Muscle of leg (tissue), 3 donors: ENCODE measurements at regions not wholly inside any gene's neighbourhood (a gene's known extent, or its start where the extent isn't known, plus 50 kb on each side); places are given as distances from the start of the nearest gene placed in this dataset.
A peak's percentile ranks its signal among the peaks of the same experiment; 100 is the strongest.
"Not testable (repeated sequence)": the region's sequence is repeated elsewhere in the genome, so short reads cannot be mapped to it uniquely, and the experiment has no call there.

ENCODE experiments used
- DNase-seq: peaks from one replicate; pipeline ENCODE4 v3.0.0; 2013
- H3K27ac ChIP-seq: one replicate; pipeline ENCODE4 v1.5.1; 2013; ENCODE audit warnings: mild to moderate bottlenecking, low read length, control low read depth
- H3K27me3 ChIP-seq: one replicate; pipeline ENCODE4 v1.6.1; 2013; ENCODE audit warnings: low read length; ENCODE audit not compliant: control insufficient read depth, insufficient read depth
- H3K36me3 ChIP-seq: one replicate; pipeline ENCODE4 v1.6.1; 2013; ENCODE audit warnings: low read length; ENCODE audit not compliant: control insufficient read depth, insufficient read depth
- H3K4me1 ChIP-seq: one replicate; pipeline ENCODE4 v1.6.1; 2013; ENCODE audit warnings: low read length; ENCODE audit not compliant: control insufficient read depth, insufficient read depth
- H3K4me3 ChIP-seq: one replicate; pipeline ENCODE4 v1.5.1; 2013; ENCODE audit warnings: low read length, control low read depth
- H3K9me3 ChIP-seq: replicated peaks from 2 replicates; pipeline ENCODE4 v1.6.1; 2013; ENCODE audit warnings: low read depth, low read length; ENCODE audit not compliant: control insufficient read depth
- WGBS: methylation state at CpG from one replicate; pipeline ENCODE4 v1.1.5; 2013; ENCODE audit warnings: missing lambda C conversion rate; ENCODE audit not compliant: insufficient coverage; 5-methylcytosine and 5-hydroxymethylcytosine counted together

DNA sequence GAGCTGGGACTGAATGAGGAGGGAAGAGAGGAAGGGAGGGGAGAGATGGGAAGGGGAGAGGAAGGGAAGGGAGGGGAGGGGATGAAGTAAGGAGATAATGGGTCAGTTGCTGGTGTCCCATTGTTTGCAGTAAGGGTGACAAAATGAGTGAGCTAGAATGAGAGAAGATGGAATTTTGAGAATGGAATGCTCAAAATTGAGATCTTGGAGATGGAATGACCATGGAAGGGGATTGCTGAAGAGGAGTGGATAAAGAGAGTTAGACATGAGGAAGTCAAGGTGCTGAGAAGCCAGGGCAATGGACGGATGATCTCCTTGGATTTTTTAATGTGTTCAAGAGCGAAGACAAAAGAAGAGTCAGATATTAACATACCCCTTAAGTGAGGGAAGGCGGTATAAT lies 80.5 kb upstream of the SSTR4 start:
- no peak for DNase-seq
- H3K27me3 ChIP-seq: no peaks in the 10 kb centered on the region
- no peak overlapping the region for H3K27ac ChIP-seq
- H3K4me3 ChIP-seq: no peak overlapping the region
- no peaks in the 10 kb centered on the region for H3K9me3 ChIP-seq
- no peaks in the 10 kb centered on the region for H3K4me1 ChIP-seq
- WGBS: no CpG with 5 or more reads among the region's 3 CpGs
- H3K36me3 ChIP-seq: no peaks in the 10 kb centered on the region

DNA sequence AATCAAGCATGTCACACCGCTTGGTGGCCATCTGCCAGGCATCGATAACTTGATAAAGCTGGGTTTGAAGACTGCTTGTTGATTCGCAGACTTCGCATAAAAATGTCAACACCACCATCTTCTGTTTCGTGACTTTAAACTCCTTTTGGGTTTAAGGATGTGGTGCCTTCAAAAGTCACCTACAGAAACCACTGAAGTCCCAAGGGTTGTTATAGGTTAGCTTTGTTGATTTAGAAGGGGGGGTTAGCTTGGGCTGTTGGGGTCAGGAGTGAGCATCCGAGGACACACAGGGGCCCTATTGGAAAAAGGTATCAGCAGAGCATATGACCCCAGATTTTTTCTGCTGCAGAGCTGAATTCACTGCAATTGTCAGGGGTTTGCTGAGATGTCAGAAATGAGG lies 76.7 kb upstream of the SSTR4 start:
- DNase-seq: no peak
- no peak overlapping the region for H3K4me3 ChIP-seq
- no peaks in the 10 kb centered on the region for H3K36me3 ChIP-seq
- H3K27me3 ChIP-seq: peaks cover 3% of the 10 kb centered on the region
- no peak overlapping the region for H3K27ac ChIP-seq
- no peaks in the 10 kb centered on the region for H3K4me1 ChIP-seq
- H3K9me3 ChIP-seq: no peaks in the 10 kb centered on the region
- WGBS: 70% methylated on average over 1 of the region's 6 CpGs

DNA sequence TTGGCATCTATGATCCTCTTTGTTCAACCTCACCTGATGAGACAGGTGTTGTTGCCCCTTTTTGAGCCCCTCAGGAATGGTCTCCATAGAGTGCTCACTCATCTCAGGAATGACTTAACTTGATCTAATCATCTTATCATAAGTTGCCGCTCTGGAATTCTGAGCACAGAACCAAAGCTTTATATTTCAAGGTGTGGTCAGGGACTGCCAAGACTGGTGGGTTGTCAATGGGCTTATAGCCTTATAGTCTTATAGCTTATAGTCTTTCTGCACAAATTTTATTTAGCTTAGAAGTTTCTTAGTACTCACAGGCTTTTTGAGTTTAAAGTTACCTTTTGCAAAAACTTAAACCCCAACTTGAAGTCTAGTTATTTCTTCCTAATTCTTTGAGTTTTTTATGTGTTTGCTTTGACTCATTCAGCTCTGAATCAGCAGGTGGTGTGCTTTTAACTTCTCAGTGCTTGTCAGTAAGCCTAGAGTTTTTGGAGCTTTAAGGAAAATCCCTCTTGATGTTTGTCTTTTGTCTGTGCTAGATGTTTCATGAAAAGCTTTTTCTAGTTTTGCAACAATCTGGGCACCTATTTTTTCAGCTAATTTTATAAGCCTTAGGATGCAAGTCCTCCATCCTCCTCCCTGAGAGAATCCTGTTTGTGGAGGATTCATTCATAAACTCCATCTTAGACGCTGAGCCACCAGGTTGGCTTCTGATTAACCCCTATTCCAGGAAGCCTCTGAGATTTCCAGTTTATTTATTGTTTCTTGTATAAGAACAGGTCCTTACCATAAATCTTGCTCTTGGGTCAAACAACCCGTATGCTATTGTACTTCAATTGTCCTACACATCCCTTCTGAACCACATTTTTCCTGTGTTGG lies 72.3 kb upstream of the SSTR4 start:
- H3K36me3 ChIP-seq: no peaks in the 10 kb centered on the region
- no CpG with 5 or more reads among the region's 3 CpGs for WGBS
- no peaks in the 10 kb centered on the region for H3K9me3 ChIP-seq
- no peak overlapping the region for H3K27ac ChIP-seq
- DNase-seq: no peak
- peaks cover 3% of the 10 kb centered on the region for H3K27me3 ChIP-seq
- H3K4me1 ChIP-seq: no peaks in the 10 kb centered on the region
- H3K4me3 ChIP-seq: no peak overlapping the region

GRCh38 chr20:22963581-22963980 lies 71.5 kb upstream of the SSTR4 start:
- H3K4me1 ChIP-seq: no peaks in the 10 kb centered on the region
- H3K4me3 ChIP-seq: no peak overlapping the region
- H3K27me3 ChIP-seq: peaks cover 3% of the 10 kb centered on the region
- H3K27ac ChIP-seq: no peak overlapping the region
- 80% methylated on average over 1 of the region's 3 CpGs for WGBS
- H3K36me3 ChIP-seq: no peaks in the 10 kb centered on the region
- H3K9me3 ChIP-seq: no peaks in the 10 kb centered on the region
- DNase-seq: no peak

DNA sequence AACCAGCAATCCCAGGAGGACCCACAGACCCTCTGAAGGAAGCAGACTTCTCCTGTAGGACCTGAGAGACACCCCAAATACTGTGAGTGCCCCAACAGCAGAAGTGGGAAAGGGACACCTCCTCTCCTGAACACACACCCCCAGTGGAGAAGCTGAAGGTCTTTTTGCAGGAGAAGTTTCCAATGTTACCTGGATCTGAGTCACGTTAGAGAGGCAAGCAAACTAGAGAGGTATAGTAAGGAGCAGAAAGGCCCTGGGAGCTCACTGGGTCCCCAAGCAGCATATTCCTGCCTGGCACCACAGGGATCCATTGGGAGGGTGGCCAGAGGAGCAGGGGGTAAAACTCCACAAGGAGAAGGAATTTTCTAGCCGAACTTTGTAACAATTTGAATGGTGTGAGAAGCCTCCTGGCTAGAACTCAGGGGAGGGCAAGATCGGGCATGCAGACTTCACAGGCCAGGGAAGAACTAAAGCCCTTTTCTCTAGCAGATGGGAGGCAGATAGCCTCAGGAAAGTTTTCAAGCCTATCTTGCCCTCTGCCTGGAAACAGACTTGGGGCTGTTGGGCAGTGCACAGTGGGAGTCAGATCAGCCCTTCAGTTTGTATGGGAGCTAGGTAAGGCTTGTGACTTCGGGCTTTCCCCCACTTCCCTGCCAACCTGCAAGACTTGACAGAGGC lies 68.2 kb upstream of the SSTR4 start:
- Histone ChIP-seq H3K9me3 (no peaks in the 10 kb centered on the region), H3K27ac (no peak overlapping the region), H3K4me3 (no peak overlapping the region), H3K4me1 (no peaks in the 10 kb centered on the region), H3K36me3 (no peaks in the 10 kb centered on the region), H3K27me3 (peaks cover 1% of the 10 kb centered on the region)
- no peak for DNase-seq
- WGBS: 75% methylated on average over 4 of the region's 4 CpGs

DNA sequence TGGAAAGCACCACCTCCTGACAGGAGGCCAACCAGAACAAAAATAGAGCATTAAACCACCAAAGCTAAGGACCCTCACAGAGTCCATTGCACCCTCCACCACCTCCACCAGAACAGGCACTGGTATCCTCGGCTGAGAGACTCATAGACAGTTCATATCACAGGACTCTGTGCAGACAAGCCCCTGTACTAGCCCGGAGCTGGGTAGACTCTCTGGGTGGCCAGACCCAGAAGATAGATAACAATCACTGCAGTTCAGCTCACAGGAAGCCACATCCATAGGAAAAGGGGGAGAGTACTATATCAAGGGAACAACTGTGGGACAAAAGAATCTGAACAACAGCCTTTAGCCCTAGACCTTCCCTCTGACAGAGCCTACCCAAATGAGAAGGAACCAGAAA lies 67.4 kb upstream of the SSTR4 start:
- not testable (repeated sequence) for H3K9me3 ChIP-seq, H3K4me1 ChIP-seq, H3K4me3 ChIP-seq, H3K36me3 ChIP-seq, H3K27me3 ChIP-seq, H3K27ac ChIP-seq, DNase-seq
- 83% methylated on average over 1 of the region's 2 CpGs for WGBS

DNA sequence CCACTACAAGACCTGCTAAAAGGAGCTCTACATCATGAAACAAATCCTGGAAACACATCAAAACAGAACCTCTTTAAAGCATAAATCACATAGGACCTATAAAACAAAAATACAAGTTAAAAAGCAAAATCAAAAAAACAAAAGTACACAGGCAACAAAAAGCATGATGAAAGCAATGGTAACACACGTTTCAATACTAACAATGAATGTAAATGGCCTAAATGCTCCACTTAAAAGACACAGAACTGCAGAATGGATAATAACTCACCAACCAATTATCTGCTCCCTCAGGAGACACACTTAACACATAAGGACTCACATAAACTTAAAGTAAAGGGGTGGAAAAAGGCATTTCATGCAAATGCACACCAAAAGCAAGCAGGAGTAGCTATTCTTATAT lies 66.1 kb upstream of the SSTR4 start:
- H3K36me3 ChIP-seq, H3K4me1 ChIP-seq, H3K4me3 ChIP-seq, H3K27ac ChIP-seq, DNase-seq, H3K27me3 ChIP-seq, H3K9me3 ChIP-seq: not testable (repeated sequence)
- no CpG with 5 or more reads among the region's 1 CpG for WGBS

- H3K9me3 ChIP-seq, H3K27me3 ChIP-seq, DNase-seq, H3K36me3 ChIP-seq, H3K4me3 ChIP-seq, H3K27ac ChIP-seq, H3K4me1 ChIP-seq: not testable (repeated sequence)
- no CpG with 5 or more reads among the region's 2 CpGs for WGBS
Observed at GRCh38 chr20:22971077-22971476, 64.0 kb upstream of the SSTR4 start.

DNA sequence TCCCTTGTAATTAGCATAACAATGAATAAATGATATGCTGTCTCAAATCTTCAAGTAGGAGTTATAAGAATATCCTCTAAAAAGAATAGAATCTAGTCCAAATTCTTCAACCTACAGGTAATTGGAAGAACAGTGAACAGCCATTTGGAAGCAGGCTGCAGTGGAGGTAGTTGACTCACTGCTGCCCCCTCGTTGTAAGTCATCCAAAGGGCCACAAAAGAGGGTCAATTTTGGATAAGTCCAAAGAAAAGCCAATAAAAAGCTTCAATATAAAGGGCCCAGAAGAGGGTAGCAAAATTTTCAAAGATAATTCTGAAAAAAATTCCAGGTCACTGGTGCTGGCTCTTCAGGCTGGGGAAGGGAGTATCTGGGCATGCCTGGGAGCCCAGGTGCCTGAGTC lies 60.8 kb upstream of the SSTR4 start:
- Histone ChIP-seq H3K27me3 (no peaks in the 10 kb centered on the region), H3K9me3 (no peaks in the 10 kb centered on the region), H3K4me3 (no peak overlapping the region), H3K27ac (no peak overlapping the region), H3K36me3 (no peaks in the 10 kb centered on the region), H3K4me1 (peaks cover 15% of the 10 kb centered on the region)
- no peak for DNase-seq
- no CpG with 5 or more reads among the region's 1 CpG for WGBS

- H3K4me3 ChIP-seq: no peak overlapping the region
- DNase-seq: peak; percentile 91
- H3K36me3 ChIP-seq: no peaks in the 10 kb centered on the region
- H3K4me1 ChIP-seq: peaks cover 15% of the 10 kb centered on the region
- peak overlapping the region; percentile 37 for H3K27ac ChIP-seq
- no peaks in the 10 kb centered on the region for H3K27me3 ChIP-seq
- 30% methylated on average over 2 of the region's 4 CpGs for WGBS
- H3K9me3 ChIP-seq: no peaks in the 10 kb centered on the region
Observed at GRCh38 chr20:22977047-22977785, 57.9 kb upstream of the SSTR4 start.
